ENCODE measurements at regions not wholly inside any gene's neighbourhood (a gene's known extent, or its start where the extent isn't known, plus 50 kb on each side); places are given as distances from the start of the nearest gene placed in this dataset.

GRCh38 chr10:31143331-31143935, 111.8 kb upstream of the ZNF438 start:
- no peak for DNase-seq (ENCODE audit: low read depth, low spot score)

GRCh38 chr10:31145986-31146385, 114.3 kb upstream of the ZNF438 start:
- no peak for DNase-seq (ENCODE audit: low read depth, low spot score)

- peak; percentile 41 for DNase-seq (ENCODE audit: low read depth, low spot score)
Measured at GRCh38 chr10:31146491-31147209, 115.0 kb upstream of the ZNF438 start.

DNA sequence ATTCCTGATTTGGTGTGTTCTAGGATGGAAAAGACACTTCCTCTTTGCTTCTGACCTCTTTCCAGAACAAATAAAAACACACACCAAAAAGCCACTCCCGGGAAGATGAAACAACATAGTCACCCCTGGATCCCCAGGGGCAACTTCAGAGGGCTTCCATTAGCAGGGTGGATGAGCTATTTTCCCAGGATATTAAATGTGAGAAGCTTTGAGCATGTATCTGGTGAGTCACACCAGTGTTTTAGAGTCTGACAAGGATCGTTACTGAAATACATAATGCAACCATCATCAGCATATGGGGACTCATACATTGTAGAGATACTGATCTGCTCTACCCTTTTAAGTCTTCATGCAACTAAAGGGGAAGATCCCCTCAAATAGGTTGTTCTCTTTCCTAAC, 115.5 kb upstream of the ZNF438 start:
- no peak for DNase-seq (ENCODE audit: low read depth, low spot score)

- DNase-seq (ENCODE audit: low read depth, low spot score), result no peak
Measured at GRCh38 chr10:31148951-31149350, 117.3 kb upstream of the ZNF438 start.

DNA sequence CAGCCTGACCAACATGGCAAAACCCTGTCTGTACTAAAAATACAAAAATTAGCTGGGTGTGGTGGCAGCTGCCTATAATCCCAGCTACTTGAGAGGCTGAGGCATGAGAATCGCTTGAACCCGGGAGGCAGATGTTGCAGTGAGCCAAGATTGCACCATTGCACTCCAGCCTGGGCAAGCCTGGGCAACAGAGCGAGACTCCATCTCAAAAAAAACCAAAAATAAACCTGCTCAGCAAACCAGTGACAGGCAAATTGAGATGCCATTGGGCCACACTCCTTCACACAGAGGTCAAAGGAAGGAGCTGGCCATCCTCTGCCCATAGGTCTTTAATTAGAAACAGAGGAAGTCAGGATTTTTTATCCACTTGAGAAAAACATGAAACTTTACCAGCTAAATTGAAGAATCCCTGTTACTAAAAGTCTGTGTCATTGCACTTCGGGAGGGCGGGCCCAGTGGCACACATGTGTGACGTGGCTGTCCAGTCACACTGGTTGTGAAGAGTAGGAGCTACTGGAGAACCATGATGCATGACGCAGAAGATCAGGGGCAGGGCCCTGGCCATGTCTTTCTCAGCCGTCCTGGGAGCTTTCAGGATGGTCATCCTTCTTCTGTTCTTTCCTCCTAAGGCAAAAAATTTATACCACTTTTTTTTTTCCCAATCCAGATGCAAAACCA, 118.3 kb upstream of the ZNF438 start:
- DNase-seq (ENCODE audit: low read depth, low spot score), result no peak

DNA sequence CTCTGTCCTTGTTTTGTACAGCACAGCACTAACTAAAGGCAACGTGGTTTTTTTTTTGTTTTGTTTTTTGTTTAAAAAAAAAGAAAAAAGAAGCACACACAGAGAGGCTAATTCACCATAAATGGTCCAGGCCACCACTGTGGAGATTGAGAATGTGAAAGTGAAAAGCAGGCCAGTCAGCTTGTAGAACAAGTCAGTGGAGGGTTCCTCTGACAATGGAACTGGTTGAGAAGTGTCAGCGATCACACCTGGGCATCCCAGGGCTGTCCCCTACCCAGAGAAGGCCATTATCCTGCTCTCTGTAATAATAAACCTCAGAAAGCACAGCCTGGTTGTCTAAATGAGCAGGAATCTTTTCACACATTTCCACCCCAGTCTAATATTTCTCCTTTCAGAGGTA, 119.6 kb upstream of the ZNF438 start:
- no peak for DNase-seq (ENCODE audit: low read depth, low spot score)

- DNase-seq (ENCODE audit: low read depth, low spot score), result no peak
Measured at GRCh38 chr10:31152421-31153135, 120.9 kb upstream of the ZNF438 start.

DNA sequence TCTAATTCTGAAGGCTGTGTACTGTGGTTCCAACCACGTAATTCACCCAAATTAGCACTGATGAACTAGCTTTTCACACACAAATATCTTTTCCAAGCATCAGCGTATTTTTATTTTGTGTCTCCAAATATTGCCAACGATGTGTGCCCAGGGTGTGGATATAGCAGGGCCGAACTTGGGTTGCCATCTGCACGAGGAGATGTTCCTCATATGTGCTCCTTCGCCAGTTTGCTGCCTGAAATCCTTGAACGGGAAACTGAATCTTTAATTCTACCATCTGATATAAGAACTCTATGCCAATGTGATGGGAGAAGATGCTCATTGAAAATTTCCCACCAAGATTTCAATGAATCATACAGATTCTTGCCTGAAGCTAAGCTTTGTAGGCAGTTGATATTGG, 121.5 kb upstream of the ZNF438 start:
- DNase-seq (ENCODE audit: low read depth, low spot score), result no peak

DNA sequence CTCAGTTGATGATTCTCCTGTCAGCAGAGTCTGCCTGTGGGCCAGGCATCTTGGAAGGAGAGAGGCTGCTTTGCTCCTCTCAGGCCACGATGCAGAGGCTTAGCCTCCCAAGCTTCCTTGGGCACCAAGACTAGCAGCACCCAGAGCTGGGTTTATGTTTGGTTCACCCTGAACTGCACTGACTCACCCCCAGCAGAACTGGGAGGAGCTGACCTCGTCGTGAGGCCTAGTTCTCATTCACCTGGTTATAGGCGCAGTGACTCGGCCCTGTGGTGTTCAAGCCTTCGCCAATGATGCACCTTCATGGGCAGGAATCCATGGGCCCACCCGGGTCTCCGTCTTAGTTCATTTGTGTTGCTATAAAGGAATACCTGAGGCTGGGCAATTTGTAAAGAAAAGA, 122.0 kb upstream of the ZNF438 start:
- DNase-seq (ENCODE audit: low read depth, low spot score), result no peak

GRCh38 chr10:31154996-31155395, 123.3 kb upstream of the ZNF438 start:
- no peak for DNase-seq (ENCODE audit: low read depth, low spot score)

- peak; percentile 24 for DNase-seq (ENCODE audit: low read depth, low spot score)
Measured at GRCh38 chr10:31157123-31158010, 125.7 kb upstream of the ZNF438 start.

- no peak for DNase-seq (ENCODE audit: low read depth, low spot score)
Measured at GRCh38 chr10:31158011-31158658, 126.5 kb upstream of the ZNF438 start.

GRCh38 chr10:31166606-31167005, 134.9 kb upstream of the ZNF438 start:
- no peak for DNase-seq (ENCODE audit: low read depth, low spot score)

GRCh38 chr10:31170636-31171035, 139.0 kb upstream of the ZNF438 start:
- DNase-seq (ENCODE audit: low read depth, low spot score), result no peak

GRCh38 chr10:31171402-31172083, 139.9 kb upstream of the ZNF438 start:
- no peak for DNase-seq (ENCODE audit: low read depth, low spot score)

GRCh38 chr10:31172925-31173324, 141.3 kb upstream of the ZNF438 start:
- DNase-seq (ENCODE audit: low read depth, low spot score), result no peak

DNA sequence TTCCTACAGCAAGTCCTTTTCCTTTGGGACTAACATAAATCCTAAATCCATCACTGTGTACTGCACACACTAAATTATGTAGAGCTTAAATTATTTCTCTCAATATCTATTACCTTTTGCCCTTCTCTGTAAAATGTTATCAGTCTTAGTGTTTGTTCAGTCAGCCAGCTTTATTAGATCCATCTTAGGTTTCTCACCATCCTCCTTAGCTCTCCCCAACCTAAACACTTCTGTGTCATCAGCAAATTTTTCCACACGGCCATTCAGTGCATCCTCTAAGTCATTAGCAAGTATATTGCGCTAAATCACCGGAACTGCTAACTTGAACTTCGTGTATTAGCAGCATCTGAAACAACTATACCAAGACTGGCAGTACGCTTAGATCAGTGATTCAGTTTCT, 142.1 kb upstream of the ZNF438 start:
- no peak for DNase-seq (ENCODE audit: low read depth, low spot score)

- DNase-seq (ENCODE audit: low read depth, low spot score), result no peak
Measured at GRCh38 chr10:31179091-31179680, 139.8 kb upstream of the ZEB1 start.
